Vagina (tissue), 2 donors: ENCODE measurements at regions not wholly inside any gene's neighbourhood (a gene's known extent, or its start where the extent isn't known, plus 50 kb on each side); places are given as distances from the start of the nearest gene placed in this dataset.

Experiments used
- DNase-seq, 2 donors: peaks; one replicate each; pipeline ENCODE4 v3.0.0-alpha.2; 2017; ENCODE audit errors: extremely low spot score in 2 of 2
- H3K27ac ChIP-seq: fragments of 200-600 bp; sonication (generic); one replicate; pipeline ENCODE4 v1.5.1; 2019
- H3K27me3 ChIP-seq: fragments of 200-600 bp; sonication (generic); one replicate; pipeline ENCODE4 v1.5.1; 2019
- H3K36me3 ChIP-seq, 2 donors: fragments of 200-600 bp; sonication (generic); one replicate each; pipeline ENCODE4 v1.5.1; 2017 to 2019
- H3K4me1 ChIP-seq: fragments of 200-600 bp; sonication (generic); one replicate; pipeline ENCODE4 v1.5.1; 2019
- H3K4me3 ChIP-seq, 2 donors: fragments of 200-600 bp; sonication (generic); 1 replicate in 1 of 2; 2 replicates in 1 of 2; pipeline ENCODE4 v1.5.1; 2016 to 2019
- H3K9me3 ChIP-seq: fragments of 200-600 bp; sonication (generic); one replicate; pipeline ENCODE4 v1.5.1; 2019
- POLR2A ChIP-seq, 2 donors: fragments of 450-650 bp; IDR thresholded peaks; one replicate each; pipeline ENCODE4 v1.6.1; 2017; ENCODE audit warnings: antibody characterized with exemption in 2 of 2, mild to moderate bottlenecking in 2 of 2, moderate library complexity in 2 of 2
- POLR2AphosphoS5 ChIP-seq, 2 donors: sonication (generic); formaldehyde crosslinking; IDR thresholded peaks; one replicate each; pipeline ENCODE4 v1.9.0; 2017; ENCODE audit warnings: antibody characterized with exemption in 2 of 2, mild to moderate bottlenecking in 2 of 2, low read depth in 1 of 2; ENCODE audit not compliant: insufficient read depth in 1 of 2
- intact Hi-C: fragments of 100-400 bp; cut with DNase I; formaldehyde crosslinking; loops from one replicate; pipeline ENCODE4 v1.15.1; 2023
- TF ChIP-seq, protein P1 (sequence below), 3 experiments: fragments of 450-650 bp in 2 of 3; fragments of 200-600 bp in 1 of 3; sonication (generic) in 1 of 3; IDR thresholded peaks; one replicate each; pipeline ENCODE4 v1.5.1; 2017 to 2019; ENCODE audit warnings: antibody characterized with exemption in 3 of 3, mild to moderate bottlenecking in 2 of 3, moderate library complexity in 2 of 3

DNA sequence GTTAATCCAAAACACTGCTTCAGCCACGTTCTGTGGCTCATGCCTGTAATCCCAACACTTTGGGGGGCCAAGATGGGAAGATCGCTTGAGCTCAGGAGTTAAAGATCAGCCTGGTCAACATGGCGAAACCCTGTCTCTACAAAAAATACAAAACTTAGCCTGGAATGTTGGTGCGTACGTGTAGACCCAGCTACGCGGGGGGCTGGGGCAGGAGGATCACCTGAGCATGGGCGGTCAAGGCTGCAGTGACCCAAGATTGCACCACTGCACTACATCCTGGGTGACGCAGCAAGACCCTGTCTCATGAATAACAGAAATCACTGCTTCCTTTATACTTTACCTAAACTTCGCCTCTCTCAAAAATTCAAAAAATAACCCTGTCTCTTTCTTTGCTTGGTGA is 1325.0 kb upstream of the CADM2 start:
- no peak for TF ChIP-seq POLR2A (IDR thresholded peaks at IDR 0.05)
- TF ChIP-seq, protein P1, sequence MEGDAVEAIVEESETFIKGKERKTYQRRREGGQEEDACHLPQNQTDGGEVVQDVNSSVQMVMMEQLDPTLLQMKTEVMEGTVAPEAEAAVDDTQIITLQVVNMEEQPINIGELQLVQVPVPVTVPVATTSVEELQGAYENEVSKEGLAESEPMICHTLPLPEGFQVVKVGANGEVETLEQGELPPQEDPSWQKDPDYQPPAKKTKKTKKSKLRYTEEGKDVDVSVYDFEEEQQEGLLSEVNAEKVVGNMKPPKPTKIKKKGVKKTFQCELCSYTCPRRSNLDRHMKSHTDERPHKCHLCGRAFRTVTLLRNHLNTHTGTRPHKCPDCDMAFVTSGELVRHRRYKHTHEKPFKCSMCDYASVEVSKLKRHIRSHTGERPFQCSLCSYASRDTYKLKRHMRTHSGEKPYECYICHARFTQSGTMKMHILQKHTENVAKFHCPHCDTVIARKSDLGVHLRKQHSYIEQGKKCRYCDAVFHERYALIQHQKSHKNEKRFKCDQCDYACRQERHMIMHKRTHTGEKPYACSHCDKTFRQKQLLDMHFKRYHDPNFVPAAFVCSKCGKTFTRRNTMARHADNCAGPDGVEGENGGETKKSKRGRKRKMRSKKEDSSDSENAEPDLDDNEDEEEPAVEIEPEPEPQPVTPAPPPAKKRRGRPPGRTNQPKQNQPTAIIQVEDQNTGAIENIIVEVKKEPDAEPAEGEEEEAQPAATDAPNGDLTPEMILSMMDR (IDR thresholded peaks at IDR 0.05): no peak
- no peak for DNase-seq
- H3K9me3 ChIP-seq: no peaks in the 10 kb centered on the region
- no peaks in the 10 kb centered on the region for H3K36me3 ChIP-seq
- H3K4me3 ChIP-seq: no peak overlapping the region
- no peaks in the 10 kb centered on the region for H3K27me3 ChIP-seq
- no peak overlapping the region for H3K27ac ChIP-seq
- intact Hi-C loops: no loop called here
- no peaks in the 10 kb centered on the region for H3K4me1 ChIP-seq

DNA sequence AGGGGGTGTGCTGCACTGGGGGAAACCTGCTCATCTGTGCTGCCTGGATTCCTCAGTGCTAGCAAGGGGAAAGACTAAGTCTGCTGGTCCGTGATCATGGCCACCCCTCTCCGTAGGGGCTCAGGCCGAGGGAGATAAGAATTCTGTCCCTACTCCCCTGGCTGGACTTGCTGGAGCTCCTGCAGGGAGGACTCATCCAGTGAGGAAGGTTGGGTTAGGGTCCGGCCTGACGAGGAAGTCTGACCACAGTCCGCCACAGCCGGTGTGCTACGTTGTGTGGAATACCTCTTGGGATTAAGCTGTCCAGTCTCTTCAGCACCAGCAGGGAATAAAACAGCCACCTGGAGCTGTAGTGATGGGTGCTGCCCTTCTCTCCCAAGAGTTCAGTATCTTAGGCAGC is 1309.1 kb upstream of the CADM2 start:
- H3K27ac ChIP-seq: no peak overlapping the region
- TF ChIP-seq POLR2AphosphoS5 (IDR thresholded peaks at IDR 0.05; ENCODE audit: insufficient read depth in 1 of 2, low read depth in 1 of 2) (no peak), POLR2A (IDR thresholded peaks at IDR 0.05) (no peak)
- TF ChIP-seq, protein P1 (IDR thresholded peaks at IDR 0.05): no peak
- intact Hi-C loops: no loop called here
- no peak for DNase-seq
- no peaks in the 10 kb centered on the region for H3K9me3 ChIP-seq
- no peak overlapping the region for H3K4me3 ChIP-seq
- H3K4me1 ChIP-seq: no peaks in the 10 kb centered on the region
- H3K27me3 ChIP-seq: no peaks in the 10 kb centered on the region
- no peaks in the 10 kb centered on the region for H3K36me3 ChIP-seq

DNA sequence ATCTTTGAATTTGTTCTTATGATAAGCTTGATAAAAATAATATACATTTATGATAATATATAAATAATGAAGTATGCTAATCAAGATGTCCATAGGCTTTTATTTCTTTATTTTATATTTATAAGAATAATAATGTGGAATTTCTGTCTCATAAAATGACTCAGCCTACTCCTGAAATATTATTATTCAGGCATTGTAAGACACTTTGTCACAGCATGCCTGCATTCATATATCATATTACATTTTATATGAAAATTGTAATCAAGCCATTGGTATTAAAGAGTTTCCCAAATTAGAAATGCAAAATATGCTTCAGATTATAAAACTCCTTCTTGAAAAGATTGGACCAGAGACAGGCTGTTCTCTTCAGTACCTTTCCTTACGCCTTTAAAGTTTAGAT is 1303.7 kb upstream of the CADM2 start:
- DNase-seq: no peak
- TF ChIP-seq POLR2A (IDR thresholded peaks at IDR 0.05) (no peak), POLR2AphosphoS5 (IDR thresholded peaks at IDR 0.05; ENCODE audit: insufficient read depth in 1 of 2, low read depth in 1 of 2) (no peak)
- TF ChIP-seq, protein P1 (IDR thresholded peaks at IDR 0.05): no peak
- no peaks in the 10 kb centered on the region for H3K9me3 ChIP-seq
- no peaks in the 10 kb centered on the region for H3K36me3 ChIP-seq
- no peak overlapping the region for H3K4me3 ChIP-seq
- no peak overlapping the region for H3K27ac ChIP-seq
- no peaks in the 10 kb centered on the region for H3K27me3 ChIP-seq
- intact Hi-C loops: no loop called here
- no peaks in the 10 kb centered on the region for H3K4me1 ChIP-seq

GRCh38 chr3:83662381-83662960 is 1296.3 kb upstream of the CADM2 start:
- no peak for DNase-seq
- intact Hi-C loops: no loop called here
- TF ChIP-seq, protein P1 (IDR thresholded peaks at IDR 0.05): no peak
- no peak for TF ChIP-seq POLR2AphosphoS5 (IDR thresholded peaks at IDR 0.05; ENCODE audit: insufficient read depth in 1 of 2, low read depth in 1 of 2)
- no peak for TF ChIP-seq POLR2A (IDR thresholded peaks at IDR 0.05)
- Histone ChIP-seq H3K27me3 (no peaks in the 10 kb centered on the region), H3K36me3 (no peaks in the 10 kb centered on the region), H3K9me3 (no peaks in the 10 kb centered on the region), H3K27ac (no peak overlapping the region), H3K4me3 (no peak overlapping the region), H3K4me1 (no peaks in the 10 kb centered on the region)

GRCh38 chr3:83670416-83670815 is 1288.4 kb upstream of the CADM2 start:
- Histone ChIP-seq H3K4me1 (no peaks in the 10 kb centered on the region), H3K36me3 (no peaks in the 10 kb centered on the region), H3K4me3 (no peak overlapping the region), H3K27ac (no peak overlapping the region), H3K9me3 (no peaks in the 10 kb centered on the region), H3K27me3 (no peaks in the 10 kb centered on the region)
- intact Hi-C loops: no loop called here
- DNase-seq: no peak
- TF ChIP-seq, protein P1 (IDR thresholded peaks at IDR 0.05): no peak
- TF ChIP-seq POLR2A (IDR thresholded peaks at IDR 0.05) (no peak), POLR2AphosphoS5 (IDR thresholded peaks at IDR 0.05; ENCODE audit: insufficient read depth in 1 of 2, low read depth in 1 of 2) (no peak)
